ENCODE measurements at regions not wholly inside any gene's neighbourhood (a gene's known extent, or its start where the extent isn't known, plus 50 kb on each side); places are given as distances from the start of the nearest gene placed in this dataset.

DNA sequence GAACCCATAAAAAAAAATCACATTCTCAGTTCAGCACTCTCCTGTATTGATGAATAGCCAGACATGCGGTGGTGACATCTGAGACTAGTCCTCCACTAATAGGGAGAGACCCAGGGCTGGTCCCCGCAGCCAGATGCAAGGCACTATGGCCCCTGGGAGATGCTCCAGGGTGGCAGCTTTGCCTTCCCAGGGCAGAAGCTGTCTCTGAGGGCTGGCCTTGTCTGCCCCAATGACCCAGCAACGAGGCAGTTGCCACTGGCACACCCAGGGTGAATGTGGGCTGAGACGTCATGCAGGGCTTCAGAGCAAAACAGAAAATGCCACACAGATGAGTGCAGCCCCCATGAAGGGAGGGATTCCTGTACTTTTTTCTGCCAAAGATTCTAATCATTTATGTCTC, 50.1 kb upstream of the GDF10 start:
- Histone ChIP-seq H3K9me3 (no peaks in the 10 kb centered on the region), H3K4me3 (no peak overlapping the region), H3K4me1 (peaks cover 3 to 9% (median 5%) of the 10 kb centered on the region in 4 donors), H3K27ac (replicated peaks in 1 of 4) (no peak overlapping the region), H3K36me3 (no peaks in the 10 kb centered on the region), H3K27me3 (no peaks in the 10 kb centered on the region)
- DNase-seq (ENCODE audit: extremely low spot score), result no peak
- intact Hi-C loops (cut with DNase I), result no loop called here
- TF ChIP-seq, protein P1, sequence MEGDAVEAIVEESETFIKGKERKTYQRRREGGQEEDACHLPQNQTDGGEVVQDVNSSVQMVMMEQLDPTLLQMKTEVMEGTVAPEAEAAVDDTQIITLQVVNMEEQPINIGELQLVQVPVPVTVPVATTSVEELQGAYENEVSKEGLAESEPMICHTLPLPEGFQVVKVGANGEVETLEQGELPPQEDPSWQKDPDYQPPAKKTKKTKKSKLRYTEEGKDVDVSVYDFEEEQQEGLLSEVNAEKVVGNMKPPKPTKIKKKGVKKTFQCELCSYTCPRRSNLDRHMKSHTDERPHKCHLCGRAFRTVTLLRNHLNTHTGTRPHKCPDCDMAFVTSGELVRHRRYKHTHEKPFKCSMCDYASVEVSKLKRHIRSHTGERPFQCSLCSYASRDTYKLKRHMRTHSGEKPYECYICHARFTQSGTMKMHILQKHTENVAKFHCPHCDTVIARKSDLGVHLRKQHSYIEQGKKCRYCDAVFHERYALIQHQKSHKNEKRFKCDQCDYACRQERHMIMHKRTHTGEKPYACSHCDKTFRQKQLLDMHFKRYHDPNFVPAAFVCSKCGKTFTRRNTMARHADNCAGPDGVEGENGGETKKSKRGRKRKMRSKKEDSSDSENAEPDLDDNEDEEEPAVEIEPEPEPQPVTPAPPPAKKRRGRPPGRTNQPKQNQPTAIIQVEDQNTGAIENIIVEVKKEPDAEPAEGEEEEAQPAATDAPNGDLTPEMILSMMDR (IDR thresholded peaks at IDR 0.05), result no peak
- no peak for TF ChIP-seq EP300 (IDR thresholded peaks at IDR 0.05)
- TF ChIP-seq POLR2AphosphoS5 (IDR thresholded peaks at IDR 0.05), result no peak
- no peak for TF ChIP-seq POLR2A (IDR thresholded peaks at IDR 0.05; ENCODE audit: low read depth)
- 84% methylated on average over 3 of the region's 4 CpGs for WGBS

All from esophagus muscularis mucosa (tissue), 4 donors.